ENCODE measurements at regions not wholly inside any gene's neighbourhood (a gene's known extent, or its start where the extent isn't known, plus 50 kb on each side); places are given as distances from the start of the nearest gene placed in this dataset.

DNA sequence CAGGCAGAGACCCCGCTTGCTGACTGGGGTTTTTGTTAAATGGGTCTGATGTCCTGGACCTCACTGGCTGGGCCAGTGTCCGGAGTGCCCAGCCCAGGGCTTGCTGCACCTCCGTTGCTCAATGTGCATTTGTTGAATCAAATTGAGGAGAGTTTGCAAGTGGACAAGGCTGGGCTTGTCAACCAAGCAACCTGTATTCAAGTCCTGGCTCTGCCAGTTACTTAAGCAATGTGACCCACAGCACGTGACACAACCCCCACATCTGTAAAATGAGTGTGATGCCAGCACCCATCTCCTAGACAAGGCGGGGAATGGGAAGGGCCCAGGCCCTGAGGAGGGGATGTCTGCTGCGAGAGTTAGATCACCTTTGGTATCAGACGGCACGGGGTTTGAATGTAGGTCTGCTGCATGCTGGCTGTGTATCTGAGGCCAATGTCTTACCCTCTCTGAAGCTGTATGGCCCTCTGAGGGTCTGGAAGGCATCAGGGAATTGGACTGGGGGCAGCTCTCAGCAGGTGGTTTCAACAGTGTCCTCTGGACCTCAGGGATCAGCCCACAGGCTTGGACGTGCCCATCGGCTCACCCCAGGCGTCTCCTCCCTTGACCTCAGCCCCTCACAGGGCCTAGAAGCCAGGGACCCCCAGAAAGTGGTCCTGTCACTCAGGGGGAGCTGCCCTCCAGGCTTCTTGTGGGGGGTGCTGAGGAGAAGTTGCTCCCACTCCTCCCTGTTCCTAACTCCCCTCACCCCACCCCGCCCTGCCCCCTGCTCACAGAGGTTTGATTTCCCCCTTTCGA, 51.0 kb upstream of the RUNX3 start:
- no peak for DNase-seq

Data from CD4-positive, alpha-beta T cell treated with Interleukin-6 for 4 hours (primary cell).